Mesendoderm (in vitro differentiated cells): ENCODE measurements at regions not wholly inside any gene's neighbourhood (a gene's known extent, or its start where the extent isn't known, plus 50 kb on each side); places are given as distances from the start of the nearest gene placed in this dataset.
A peak's percentile ranks its signal among the peaks of the same experiment; 100 is the strongest.

Experiments
- DNase-seq: peaks from one replicate; pipeline ENCODE4 v3.0.0; 2013
- H2AK5ac ChIP-seq: 2 replicates; pipeline ENCODE4 v1.6.1; 2013; ENCODE audit warnings: low read length, inconsistent platforms
- H2BK120ac ChIP-seq: 2 replicates; pipeline ENCODE4 v1.6.1; 2013; ENCODE audit warnings: low read depth, mild to moderate bottlenecking, low read length, moderate library complexity, mixed read lengths
- H2BK15ac ChIP-seq: replicated peaks from 2 replicates; pipeline ENCODE4 v1.6.1; 2013; ENCODE audit warnings: low read depth, mild to moderate bottlenecking, moderate library complexity
- H2BK5ac ChIP-seq: 2 replicates; pipeline ENCODE4 v1.6.1; 2013; ENCODE audit warnings: low read length, inconsistent platforms
- H3K18ac ChIP-seq: 2 replicates; pipeline ENCODE4 v1.6.1; 2013; ENCODE audit warnings: mild to moderate bottlenecking, low read length, mixed read lengths
- H3K23ac ChIP-seq: one replicate; pipeline ENCODE4 v1.6.1; 2013; ENCODE audit warnings: low read length
- H3K27ac ChIP-seq: 2 replicates; pipeline ENCODE4 v1.5.1; 2013; ENCODE audit warnings: low read depth, mild to moderate bottlenecking, inconsistent platforms, low read length, moderate library complexity
- H3K27me3 ChIP-seq: 2 replicates; pipeline ENCODE4 v1.6.1; 2013; ENCODE audit warnings: low read length, control low read depth, mild to moderate bottlenecking, inconsistent platforms; ENCODE audit not compliant: insufficient read depth, poor library complexity
- H3K36me3 ChIP-seq: 2 replicates; pipeline ENCODE4 v1.6.1; 2013; ENCODE audit warnings: low read length, inconsistent platforms; ENCODE audit not compliant: control insufficient read depth, insufficient read depth
- H3K4ac ChIP-seq: one replicate; pipeline ENCODE4 v1.6.1; 2013; ENCODE audit warnings: low read depth, mild to moderate bottlenecking, low read length, moderate library complexity
- H3K4me1 ChIP-seq: 2 replicates; pipeline ENCODE4 v1.6.1; 2013; ENCODE audit warnings: low read depth, low read length, inconsistent platforms; ENCODE audit not compliant: control insufficient read depth
- H3K4me2 ChIP-seq: 2 replicates; pipeline ENCODE4 v1.6.1; 2013; ENCODE audit warnings: low read length
- H3K4me3 ChIP-seq: 2 replicates; pipeline ENCODE4 v1.5.1; 2013; ENCODE audit warnings: mild to moderate bottlenecking, low read length
- H3K56ac ChIP-seq: one replicate; pipeline ENCODE4 v1.6.1; 2013; ENCODE audit warnings: low read length
- H3K79me1 ChIP-seq: 2 replicates; pipeline ENCODE4 v1.6.1; 2013; ENCODE audit warnings: low read length, inconsistent platforms
- H3K79me2 ChIP-seq: 2 replicates; pipeline ENCODE4 v1.6.1; 2013; ENCODE audit warnings: mild to moderate bottlenecking, low read length; ENCODE audit not compliant: control insufficient read depth, insufficient read depth
- H3K9ac ChIP-seq: 2 replicates; pipeline ENCODE4 v1.6.1; 2013; ENCODE audit warnings: low read length, inconsistent platforms
- H4K5ac ChIP-seq: one replicate; pipeline ENCODE4 v1.6.1; 2013; ENCODE audit warnings: low read length
- H4K8ac ChIP-seq: one replicate; pipeline ENCODE4 v1.6.1; 2013; ENCODE audit warnings: low read depth, mild to moderate bottlenecking, control low read depth, low read length, moderate library complexity
- WGBS: extraction: QIAGEN DNeasy Blood & Tissue Kit; methylation state at CpG from one replicate; pipeline ENCODE4 v1.1.7; 2013; ENCODE audit warnings: low lambda C conversion rate, missing lambda C conversion rate; ENCODE audit not compliant: insufficient coverage; ENCODE audit errors: extremely low coverage; 5-methylcytosine and 5-hydroxymethylcytosine counted together

- no peak overlapping the region for H2BK120ac ChIP-seq
- H3K4me1 ChIP-seq, result no peaks in the 10 kb centered on the region
- H4K8ac ChIP-seq, result no peak overlapping the region
- H3K27ac ChIP-seq, result no peak overlapping the region
- H3K56ac ChIP-seq, result no peak overlapping the region
- H3K27me3 ChIP-seq, result no peaks in the 10 kb centered on the region
- DNase-seq, result no peak
- no peak overlapping the region for H2BK5ac ChIP-seq
- no peak overlapping the region for H2BK15ac ChIP-seq
- H3K4me3 ChIP-seq, result no peak overlapping the region
- H3K23ac ChIP-seq, result no peak overlapping the region
- H3K36me3 ChIP-seq, result no peaks in the 10 kb centered on the region
- H3K79me2 ChIP-seq, result no peaks in the 10 kb centered on the region
- no CpG with 5 or more reads among the region's 6 CpGs for WGBS
- no peak overlapping the region for H3K9ac ChIP-seq
- no peak overlapping the region for H3K18ac ChIP-seq
- H3K4me2 ChIP-seq, result no peak overlapping the region
- no peak overlapping the region for H2AK5ac ChIP-seq
- no peaks in the 10 kb centered on the region for H3K79me1 ChIP-seq
- H4K5ac ChIP-seq, result no peak overlapping the region
- H3K4ac ChIP-seq, result no peak overlapping the region
Measured at GRCh38 chr15:45884755-45885445, 250.1 kb downstream of the SQOR start.

GRCh38 chr15:45885801-45886200 lies 251.0 kb downstream of the SQOR start:
- Histone ChIP-seq H2BK120ac (no peak overlapping the region), H3K36me3 (no peaks in the 10 kb centered on the region), H3K18ac (no peak overlapping the region), H3K4me1 (no peaks in the 10 kb centered on the region), H4K5ac (no peak overlapping the region), H3K4me3 (no peak overlapping the region), H2AK5ac (no peak overlapping the region), H2BK15ac (no peak overlapping the region), H4K8ac (no peak overlapping the region), H3K27ac (no peak overlapping the region), H3K4ac (no peak overlapping the region), H3K79me1 (no peaks in the 10 kb centered on the region), H3K4me2 (no peak overlapping the region), H3K27me3 (no peaks in the 10 kb centered on the region), H3K9ac (no peak overlapping the region), H3K56ac (no peak overlapping the region), H3K23ac (no peak overlapping the region), H3K79me2 (no peaks in the 10 kb centered on the region), H2BK5ac (no peak overlapping the region)
- WGBS, result no CpG with 5 or more reads among the region's 21 CpGs
- no peak for DNase-seq

GRCh38 chr15:45891766-45892165 lies 256.9 kb downstream of the SQOR start:
- no peaks in the 10 kb centered on the region for H3K79me1 ChIP-seq
- no peaks in the 10 kb centered on the region for H3K79me2 ChIP-seq
- H3K4me3 ChIP-seq, result no peak overlapping the region
- H3K18ac ChIP-seq, result no peak overlapping the region
- H3K23ac ChIP-seq, result no peak overlapping the region
- H4K5ac ChIP-seq, result no peak overlapping the region
- DNase-seq, result no peak
- H2AK5ac ChIP-seq, result no peak overlapping the region
- no peak overlapping the region for H3K9ac ChIP-seq
- H2BK120ac ChIP-seq, result no peak overlapping the region
- H2BK5ac ChIP-seq, result no peak overlapping the region
- H4K8ac ChIP-seq, result no peak overlapping the region
- H3K27ac ChIP-seq, result no peak overlapping the region
- H3K56ac ChIP-seq, result no peak overlapping the region
- H3K27me3 ChIP-seq, result no peaks in the 10 kb centered on the region
- no peaks in the 10 kb centered on the region for H3K4me1 ChIP-seq
- H2BK15ac ChIP-seq, result no peak overlapping the region
- no peaks in the 10 kb centered on the region for H3K36me3 ChIP-seq
- H3K4me2 ChIP-seq, result no peak overlapping the region
- no CpG with 5 or more reads among the region's 2 CpGs for WGBS
- no peak overlapping the region for H3K4ac ChIP-seq

GRCh38 chr15:45892182-45892581 lies 257.4 kb downstream of the SQOR start:
- no peak overlapping the region for H2BK120ac ChIP-seq
- H2BK15ac ChIP-seq, result no peak overlapping the region
- H3K9ac ChIP-seq, result no peak overlapping the region
- H3K56ac ChIP-seq, result no peak overlapping the region
- no peaks in the 10 kb centered on the region for H3K79me2 ChIP-seq
- DNase-seq, result peak; percentile 2
- H3K4me2 ChIP-seq, result no peak overlapping the region
- H3K18ac ChIP-seq, result no peak overlapping the region
- no peak overlapping the region for H3K27ac ChIP-seq
- H3K79me1 ChIP-seq, result no peaks in the 10 kb centered on the region
- H3K36me3 ChIP-seq, result no peaks in the 10 kb centered on the region
- no peak overlapping the region for H4K5ac ChIP-seq
- H3K23ac ChIP-seq, result no peak overlapping the region
- no peak overlapping the region for H2BK5ac ChIP-seq
- no peak overlapping the region for H2AK5ac ChIP-seq
- H3K27me3 ChIP-seq, result no peaks in the 10 kb centered on the region
- no CpG with 5 or more reads among the region's 3 CpGs for WGBS
- no peak overlapping the region for H3K4ac ChIP-seq
- no peak overlapping the region for H3K4me3 ChIP-seq
- H4K8ac ChIP-seq, result no peak overlapping the region
- no peaks in the 10 kb centered on the region for H3K4me1 ChIP-seq

- no peaks in the 10 kb centered on the region for H3K79me1 ChIP-seq
- no peak overlapping the region for H3K27ac ChIP-seq
- H2BK15ac ChIP-seq, result no peak overlapping the region
- no peak overlapping the region for H2AK5ac ChIP-seq
- no peaks in the 10 kb centered on the region for H3K79me2 ChIP-seq
- no peak overlapping the region for H3K18ac ChIP-seq
- no peaks in the 10 kb centered on the region for H3K4me1 ChIP-seq
- no peaks in the 10 kb centered on the region for H3K27me3 ChIP-seq
- no peak overlapping the region for H3K4ac ChIP-seq
- H3K9ac ChIP-seq, result no peak overlapping the region
- no peak overlapping the region for H2BK5ac ChIP-seq
- no peak overlapping the region for H3K4me3 ChIP-seq
- no peak overlapping the region for H4K8ac ChIP-seq
- H2BK120ac ChIP-seq, result no peak overlapping the region
- DNase-seq, result no peak
- no peaks in the 10 kb centered on the region for H3K36me3 ChIP-seq
- H3K23ac ChIP-seq, result no peak overlapping the region
- no peak overlapping the region for H3K4me2 ChIP-seq
- H4K5ac ChIP-seq, result no peak overlapping the region
- no peak overlapping the region for H3K56ac ChIP-seq
Measured at GRCh38 chr15:45903283-45903682, 268.5 kb downstream of the SQOR start.

- H3K9ac ChIP-seq, result no peak overlapping the region
- no peak overlapping the region for H2BK120ac ChIP-seq
- no peak overlapping the region for H3K23ac ChIP-seq
- no peak overlapping the region for H3K27ac ChIP-seq
- H3K4me3 ChIP-seq, result no peak overlapping the region
- H4K8ac ChIP-seq, result no peak overlapping the region
- H3K4ac ChIP-seq, result no peak overlapping the region
- H4K5ac ChIP-seq, result no peak overlapping the region
- WGBS, result no CpG with 5 or more reads among the region's 3 CpGs
- H3K56ac ChIP-seq, result no peak overlapping the region
- H3K4me2 ChIP-seq, result no peak overlapping the region
- no peaks in the 10 kb centered on the region for H3K79me2 ChIP-seq
- H3K27me3 ChIP-seq, result no peaks in the 10 kb centered on the region
- H2BK15ac ChIP-seq, result no peak overlapping the region
- DNase-seq, result no peak
- no peak overlapping the region for H2BK5ac ChIP-seq
- no peaks in the 10 kb centered on the region for H3K79me1 ChIP-seq
- no peaks in the 10 kb centered on the region for H3K36me3 ChIP-seq
- H3K18ac ChIP-seq, result no peak overlapping the region
- H3K4me1 ChIP-seq, result no peaks in the 10 kb centered on the region
- no peak overlapping the region for H2AK5ac ChIP-seq
Measured at GRCh38 chr15:45904019-45904418, 269.2 kb downstream of the SQOR start.
